Testis (tissue), 2 donors: ENCODE measurements at regions not wholly inside any gene's neighbourhood (a gene's known extent, or its start where the extent isn't known, plus 50 kb on each side); places are given as distances from the start of the nearest gene placed in this dataset.

Experiments
- CTCF ChIP-seq, 3 experiments: fragments of 450-650 bp in 2 of 3; fragments of 200-600 bp in 1 of 3; sonication (generic) in 1 of 3; IDR thresholded peaks; one replicate each; pipeline ENCODE4 v1.5.1; 2016 to 2019; ENCODE audit warnings: antibody characterized with exemption in 3 of 3, mild to moderate bottlenecking in 2 of 3, moderate library complexity in 1 of 3
- POLR2A ChIP-seq: fragments of 450-650 bp; IDR thresholded peaks from one replicate; pipeline ENCODE4 v1.6.1; 2017; ENCODE audit warnings: antibody characterized with exemption, mild to moderate bottlenecking, moderate library complexity

- TF ChIP-seq CTCF (IDR thresholded peaks at IDR 0.05) = no peak
- TF ChIP-seq POLR2A = no peak
Observed at GRCh38 chr2:8394569-8395359, 287.1 kb upstream of the ID2 start.
